ENCODE measurements at regions not wholly inside any gene's neighbourhood (a gene's known extent, or its start where the extent isn't known, plus 50 kb on each side); places are given as distances from the start of the nearest gene placed in this dataset.

DNA sequence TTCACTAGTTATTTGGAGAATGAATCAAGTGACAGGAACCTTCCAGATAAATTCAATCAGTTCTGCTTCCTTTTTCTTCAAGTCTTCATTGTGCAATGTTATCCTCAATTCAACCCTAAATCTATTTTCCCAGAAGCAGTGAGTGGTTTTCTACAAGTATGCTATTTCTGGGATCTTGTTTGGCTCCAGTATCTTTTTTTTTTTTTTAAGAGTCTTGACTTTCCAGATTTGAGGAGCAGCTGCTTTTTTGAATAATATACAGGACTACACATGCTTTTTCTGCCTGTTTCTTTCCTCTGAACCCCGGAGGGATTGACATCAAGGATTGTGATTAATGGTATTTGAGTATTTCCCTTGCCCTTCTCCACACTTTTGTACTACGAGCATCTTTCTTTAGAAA is 339.2 kb upstream of the JAG1 start:
- in situ Hi-C loops (cut with HindIII; ENCODE audit: low pct_unique_long_range_greater_than_20kb, low sequenced_read_pairs) = no loop called here
- BruUV-seq (replicated peaks) = no TSS peak
- no peak for TF ChIP-seq SIN3A (IDR thresholded peaks at IDR 0.05; ENCODE audit: borderline replicate concordance, insufficient read depth, low read depth, low read length)
- no peak overlapping the region for H3K4me3 ChIP-seq (ENCODE audit: low read depth in 2 of 2, low read length in 2 of 2)
- no peaks in the 10 kb centered on the region for H3K36me3 ChIP-seq (ENCODE audit: control insufficient read depth, insufficient read depth, low read length)
- no peaks in the 10 kb centered on the region for H3K27me3 ChIP-seq (ENCODE audit: control insufficient read depth, insufficient read depth, low read length)
- ATAC-seq (no peak), DNase-seq (ENCODE audit: low read depth, low spot score) (no peak)
- intact Hi-C loops (cut with micrococcal nuclease; ENCODE audit: unreplicated experiment) = no loop called here
- CTCF ChIA-PET = no interaction called here
- H3K4me1 ChIP-seq (ENCODE audit: control insufficient read depth, insufficient read depth, low read length) = no peaks in the 10 kb centered on the region
- no peaks in the 10 kb centered on the region for H3K9me3 ChIP-seq (ENCODE audit: control insufficient read depth, insufficient read depth, low read depth, low read length)
- POLR2A ChIA-PET = no interaction called here
- H3K27ac ChIP-seq (ENCODE audit: low read length) = no peak overlapping the region

DNA sequence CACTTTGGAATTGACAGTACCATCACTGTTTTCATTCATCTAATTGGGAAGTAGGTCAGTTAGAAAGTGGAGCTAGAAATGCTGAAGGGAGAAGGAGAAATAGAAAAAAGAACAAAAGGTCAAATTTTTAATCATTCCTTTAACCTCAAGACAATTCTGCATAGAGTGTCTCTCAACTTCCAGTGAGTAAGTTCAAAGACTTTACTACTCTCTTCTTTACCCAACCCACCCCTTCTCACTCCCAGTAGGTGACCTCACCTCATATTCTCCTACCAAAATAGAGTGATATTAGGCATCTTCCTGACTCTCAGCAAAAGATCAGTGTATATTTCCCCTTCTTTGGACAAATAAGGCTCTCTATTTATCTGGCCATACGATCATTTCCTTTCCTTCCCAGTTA is 340.0 kb upstream of the JAG1 start:
- Histone ChIP-seq H3K36me3 (ENCODE audit: control insufficient read depth, insufficient read depth, low read length) (no peaks in the 10 kb centered on the region), H3K27me3 (ENCODE audit: control insufficient read depth, insufficient read depth, low read length) (no peaks in the 10 kb centered on the region), H3K4me3 (ENCODE audit: low read depth in 2 of 2, low read length in 2 of 2) (no peak overlapping the region), H3K27ac (ENCODE audit: low read length) (no peak overlapping the region), H3K9me3 (ENCODE audit: control insufficient read depth, insufficient read depth, low read depth, low read length) (no peaks in the 10 kb centered on the region), H3K4me1 (ENCODE audit: control insufficient read depth, insufficient read depth, low read length) (no peaks in the 10 kb centered on the region)
- ATAC-seq (no peak), DNase-seq (ENCODE audit: low read depth, low spot score) (no peak)
- POLR2A ChIA-PET = no interaction called here
- TF ChIP-seq, protein P1, sequence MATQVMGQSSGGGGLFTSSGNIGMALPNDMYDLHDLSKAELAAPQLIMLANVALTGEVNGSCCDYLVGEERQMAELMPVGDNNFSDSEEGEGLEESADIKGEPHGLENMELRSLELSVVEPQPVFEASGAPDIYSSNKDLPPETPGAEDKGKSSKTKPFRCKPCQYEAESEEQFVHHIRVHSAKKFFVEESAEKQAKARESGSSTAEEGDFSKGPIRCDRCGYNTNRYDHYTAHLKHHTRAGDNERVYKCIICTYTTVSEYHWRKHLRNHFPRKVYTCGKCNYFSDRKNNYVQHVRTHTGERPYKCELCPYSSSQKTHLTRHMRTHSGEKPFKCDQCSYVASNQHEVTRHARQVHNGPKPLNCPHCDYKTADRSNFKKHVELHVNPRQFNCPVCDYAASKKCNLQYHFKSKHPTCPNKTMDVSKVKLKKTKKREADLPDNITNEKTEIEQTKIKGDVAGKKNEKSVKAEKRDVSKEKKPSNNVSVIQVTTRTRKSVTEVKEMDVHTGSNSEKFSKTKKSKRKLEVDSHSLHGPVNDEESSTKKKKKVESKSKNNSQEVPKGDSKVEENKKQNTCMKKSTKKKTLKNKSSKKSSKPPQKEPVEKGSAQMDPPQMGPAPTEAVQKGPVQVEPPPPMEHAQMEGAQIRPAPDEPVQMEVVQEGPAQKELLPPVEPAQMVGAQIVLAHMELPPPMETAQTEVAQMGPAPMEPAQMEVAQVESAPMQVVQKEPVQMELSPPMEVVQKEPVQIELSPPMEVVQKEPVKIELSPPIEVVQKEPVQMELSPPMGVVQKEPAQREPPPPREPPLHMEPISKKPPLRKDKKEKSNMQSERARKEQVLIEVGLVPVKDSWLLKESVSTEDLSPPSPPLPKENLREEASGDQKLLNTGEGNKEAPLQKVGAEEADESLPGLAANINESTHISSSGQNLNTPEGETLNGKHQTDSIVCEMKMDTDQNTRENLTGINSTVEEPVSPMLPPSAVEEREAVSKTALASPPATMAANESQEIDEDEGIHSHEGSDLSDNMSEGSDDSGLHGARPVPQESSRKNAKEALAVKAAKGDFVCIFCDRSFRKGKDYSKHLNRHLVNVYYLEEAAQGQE (IDR thresholded peaks at IDR 0.05; ENCODE audit: insufficient read depth in 1 of 2, low read depth in 2 of 2, low read length in 1 of 2) = no peak
- TF ChIP-seq POLR2AphosphoS5 (IDR thresholded peaks at IDR 0.05; ENCODE audit: low read depth, low read length) (no peak), SIN3A (IDR thresholded peaks at IDR 0.05; ENCODE audit: borderline replicate concordance, insufficient read depth, low read depth, low read length) (no peak), TCF7L2 (IDR thresholded peaks at IDR 0.05; ENCODE audit: low read depth, low read length) (no peak)
- TF ChIP-seq, protein P2, sequence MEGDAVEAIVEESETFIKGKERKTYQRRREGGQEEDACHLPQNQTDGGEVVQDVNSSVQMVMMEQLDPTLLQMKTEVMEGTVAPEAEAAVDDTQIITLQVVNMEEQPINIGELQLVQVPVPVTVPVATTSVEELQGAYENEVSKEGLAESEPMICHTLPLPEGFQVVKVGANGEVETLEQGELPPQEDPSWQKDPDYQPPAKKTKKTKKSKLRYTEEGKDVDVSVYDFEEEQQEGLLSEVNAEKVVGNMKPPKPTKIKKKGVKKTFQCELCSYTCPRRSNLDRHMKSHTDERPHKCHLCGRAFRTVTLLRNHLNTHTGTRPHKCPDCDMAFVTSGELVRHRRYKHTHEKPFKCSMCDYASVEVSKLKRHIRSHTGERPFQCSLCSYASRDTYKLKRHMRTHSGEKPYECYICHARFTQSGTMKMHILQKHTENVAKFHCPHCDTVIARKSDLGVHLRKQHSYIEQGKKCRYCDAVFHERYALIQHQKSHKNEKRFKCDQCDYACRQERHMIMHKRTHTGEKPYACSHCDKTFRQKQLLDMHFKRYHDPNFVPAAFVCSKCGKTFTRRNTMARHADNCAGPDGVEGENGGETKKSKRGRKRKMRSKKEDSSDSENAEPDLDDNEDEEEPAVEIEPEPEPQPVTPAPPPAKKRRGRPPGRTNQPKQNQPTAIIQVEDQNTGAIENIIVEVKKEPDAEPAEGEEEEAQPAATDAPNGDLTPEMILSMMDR (IDR thresholded peaks at IDR 0.05) = no peak
- BruUV-seq (replicated peaks) = no TSS peak
- CTCF ChIA-PET = no interaction called here
- in situ Hi-C loops (cut with HindIII; ENCODE audit: low pct_unique_long_range_greater_than_20kb, low sequenced_read_pairs) (no loop called here), intact Hi-C loops (cut with micrococcal nuclease; ENCODE audit: unreplicated experiment) (no loop called here)

DNA sequence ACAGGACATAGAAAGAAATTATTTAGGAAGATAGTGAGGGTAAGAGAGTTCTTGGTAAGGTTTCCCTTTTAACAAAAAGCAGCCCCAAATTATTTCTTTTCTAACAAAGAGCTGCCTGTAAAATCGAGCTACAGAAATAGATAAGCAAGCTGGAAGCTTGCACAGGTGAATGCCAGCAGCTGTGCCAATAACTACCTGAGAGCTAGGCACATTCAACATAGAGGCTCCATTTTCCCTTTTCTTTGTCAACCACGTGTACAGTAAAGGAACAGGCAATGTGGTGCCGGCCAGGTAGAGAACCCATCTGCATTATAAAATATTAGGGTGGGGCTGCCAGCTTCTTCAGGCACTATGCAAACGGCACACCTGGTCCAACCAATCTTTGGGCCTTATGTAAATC is 341.6 kb upstream of the JAG1 start:
- BruUV-seq (replicated peaks) = no TSS peak
- ChIA-PET CTCF (no interaction called here), POLR2A (no interaction called here)
- in situ Hi-C loops (cut with HindIII; ENCODE audit: low pct_unique_long_range_greater_than_20kb, low sequenced_read_pairs) = no loop called here
- no peak overlapping the region for H3K27ac ChIP-seq (ENCODE audit: low read length)
- DNase-seq (ENCODE audit: low read depth, low spot score) (no peak), ATAC-seq (no peak)
- no peak overlapping the region for H3K4me3 ChIP-seq (ENCODE audit: low read depth in 2 of 2, low read length in 2 of 2)
- intact Hi-C loops (cut with micrococcal nuclease; ENCODE audit: unreplicated experiment) = no loop called here
- H3K27me3 ChIP-seq (ENCODE audit: control insufficient read depth, insufficient read depth, low read length) = no peaks in the 10 kb centered on the region
- TF ChIP-seq POLR2AphosphoS5 (IDR thresholded peaks at IDR 0.05; ENCODE audit: low read depth, low read length) (no peak), SIN3A (IDR thresholded peaks at IDR 0.05; ENCODE audit: borderline replicate concordance, insufficient read depth, low read depth, low read length) (no peak), TCF7L2 (IDR thresholded peaks at IDR 0.05; ENCODE audit: low read depth, low read length) (no peak)
- TF ChIP-seq, protein P1 (IDR thresholded peaks at IDR 0.05; ENCODE audit: insufficient read depth in 1 of 2, low read depth in 2 of 2, low read length in 1 of 2) = no peak
- TF ChIP-seq, protein P2 (IDR thresholded peaks at IDR 0.05) = no peak
- H3K9me3 ChIP-seq (ENCODE audit: control insufficient read depth, insufficient read depth, low read depth, low read length) = no peaks in the 10 kb centered on the region
- H3K36me3 ChIP-seq (ENCODE audit: control insufficient read depth, insufficient read depth, low read length) = no peaks in the 10 kb centered on the region
- no peaks in the 10 kb centered on the region for H3K4me1 ChIP-seq (ENCODE audit: control insufficient read depth, insufficient read depth, low read length)

Measured in Panc1 (cell line).